Muscle layer of colon (tissue), 2 donors: ENCODE measurements at regions not wholly inside any gene's neighbourhood (a gene's known extent, or its start where the extent isn't known, plus 50 kb on each side); places are given as distances from the start of the nearest gene placed in this dataset.

Experiments
- H3K27ac ChIP-seq: one replicate; pipeline ENCODE4 v1.7.0; 2013; ENCODE audit warnings: low read depth, mild to moderate bottlenecking, low read length, moderate library complexity
- H3K27me3 ChIP-seq, 2 donors: one replicate each; pipeline ENCODE4 v1.7.0; 2013; ENCODE audit warnings: low read length in 2 of 2, mild to moderate bottlenecking in 2 of 2; ENCODE audit not compliant: insufficient read depth in 2 of 2, control insufficient read depth in 1 of 2
- H3K36me3 ChIP-seq: one replicate; pipeline ENCODE4 v1.7.0; 2013; ENCODE audit warnings: mild to moderate bottlenecking, low read length; ENCODE audit not compliant: insufficient read depth
- H3K4me1 ChIP-seq: one replicate; pipeline ENCODE4 v1.7.0; 2013; ENCODE audit warnings: mild to moderate bottlenecking, low read length; ENCODE audit not compliant: insufficient read depth
- H3K4me3 ChIP-seq, 2 donors: one replicate each; pipeline ENCODE4 v1.7.0; 2013; ENCODE audit warnings: low read length in 2 of 2, low read depth in 1 of 2, mild to moderate bottlenecking in 1 of 2, moderate library complexity in 1 of 2
- H3K9ac ChIP-seq: one replicate; pipeline ENCODE4 v1.7.0; 2013; ENCODE audit warnings: low read length
- H3K9me3 ChIP-seq: one replicate; pipeline ENCODE4 v1.7.0; 2013; ENCODE audit warnings: mild to moderate bottlenecking, low read length
- donor health status: abdominal sarcoma.
- donor health status: Adenocarcinoma of cecum.

DNA sequence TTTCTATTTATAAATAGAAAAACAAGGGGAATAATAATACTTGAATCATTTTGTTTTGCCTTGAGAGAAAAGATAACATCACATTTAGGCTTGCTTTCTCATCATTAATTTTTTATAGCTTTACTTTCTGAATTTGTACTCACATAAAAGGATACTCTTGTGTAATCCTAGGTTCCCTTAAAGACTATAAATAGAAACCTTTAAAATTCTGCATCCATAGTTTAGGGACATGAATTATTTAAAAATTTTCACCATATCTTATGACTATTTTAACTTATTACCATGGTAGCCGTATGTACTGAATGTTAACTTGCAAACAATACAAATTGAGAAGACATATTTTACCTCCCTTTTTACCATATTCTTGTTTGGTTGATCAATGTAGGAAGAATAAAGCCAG is 143.5 kb upstream of the CWC22 start:
- Histone ChIP-seq H3K36me3 (no peaks in the 10 kb centered on the region), H3K9me3 (no peaks in the 10 kb centered on the region), H3K27me3 (no peaks in the 10 kb centered on the region), H3K27ac (no peak overlapping the region), H3K9ac (no peak overlapping the region), H3K4me3 (no peak overlapping the region), H3K4me1 (no peaks in the 10 kb centered on the region)

DNA sequence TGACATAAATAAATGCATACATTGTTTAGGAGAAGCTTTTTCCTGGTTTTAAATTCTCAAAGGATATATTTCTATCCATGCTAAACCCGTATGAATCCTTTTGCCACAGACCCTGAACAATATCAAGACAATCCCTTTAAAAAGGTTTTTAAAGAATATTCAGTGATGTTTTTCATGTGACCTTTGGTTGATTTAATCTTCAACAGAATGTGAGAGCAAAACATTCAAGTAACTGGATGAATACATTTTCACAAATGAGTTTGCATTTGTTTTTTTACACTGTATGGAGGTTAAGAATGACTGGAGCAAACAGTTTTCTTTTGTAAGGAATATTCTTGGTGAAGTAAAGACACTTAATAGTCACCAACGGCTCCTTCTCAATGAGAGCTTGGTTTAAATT is 139.4 kb upstream of the CWC22 start:
- H3K36me3 ChIP-seq, result no peaks in the 10 kb centered on the region
- H3K9me3 ChIP-seq, result no peaks in the 10 kb centered on the region
- H3K27me3 ChIP-seq, result no peaks in the 10 kb centered on the region
- no peak overlapping the region for H3K27ac ChIP-seq
- no peak overlapping the region for H3K9ac ChIP-seq
- no peak overlapping the region for H3K4me3 ChIP-seq
- no peaks in the 10 kb centered on the region for H3K4me1 ChIP-seq

DNA sequence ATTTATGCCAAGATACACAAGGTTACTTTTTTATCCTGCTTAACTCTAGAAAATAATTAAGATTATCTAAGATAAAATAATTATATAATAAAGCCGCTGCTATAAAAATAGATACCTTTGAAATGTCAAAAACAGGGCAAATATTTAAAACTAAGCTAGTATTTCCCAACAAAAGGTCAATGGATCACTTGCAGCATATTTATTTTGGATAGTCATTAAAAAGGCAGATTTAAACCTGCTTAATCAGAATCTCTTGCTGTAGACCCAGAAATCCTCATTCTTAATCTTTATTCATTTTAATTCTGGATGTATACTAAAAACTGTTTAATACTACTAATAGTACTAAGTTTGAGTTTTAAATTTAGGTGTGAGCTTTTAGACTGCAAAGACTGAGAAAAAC is 139.0 kb upstream of the CWC22 start:
- Histone ChIP-seq H3K4me1 (no peaks in the 10 kb centered on the region), H3K9ac (no peak overlapping the region), H3K9me3 (no peaks in the 10 kb centered on the region), H3K4me3 (no peak overlapping the region), H3K36me3 (no peaks in the 10 kb centered on the region), H3K27me3 (no peaks in the 10 kb centered on the region), H3K27ac (no peak overlapping the region)

DNA sequence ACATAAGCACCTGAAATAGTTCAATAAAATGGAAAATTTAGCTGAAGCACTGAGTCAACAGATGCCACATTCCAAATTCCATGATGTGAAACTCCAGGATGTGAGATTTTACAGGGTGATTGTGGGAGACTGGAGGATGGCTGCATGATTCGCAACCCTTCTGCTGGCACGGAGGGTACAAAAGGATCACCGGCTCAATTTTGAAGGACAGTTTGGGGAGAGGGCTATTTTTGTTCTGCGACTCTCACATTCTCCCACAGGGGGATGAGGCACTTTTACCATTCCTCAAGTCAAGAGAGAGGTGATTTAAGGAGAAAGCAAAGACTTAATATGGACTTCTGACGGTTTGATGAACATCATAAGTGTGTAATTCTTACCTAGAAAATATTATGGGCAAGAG is 138.1 kb upstream of the CWC22 start:
- H3K4me1 ChIP-seq, result no peaks in the 10 kb centered on the region
- no peaks in the 10 kb centered on the region for H3K36me3 ChIP-seq
- H3K27ac ChIP-seq, result no peak overlapping the region
- no peaks in the 10 kb centered on the region for H3K9me3 ChIP-seq
- H3K9ac ChIP-seq, result no peak overlapping the region
- H3K4me3 ChIP-seq, result no peak overlapping the region
- no peaks in the 10 kb centered on the region for H3K27me3 ChIP-seq

DNA sequence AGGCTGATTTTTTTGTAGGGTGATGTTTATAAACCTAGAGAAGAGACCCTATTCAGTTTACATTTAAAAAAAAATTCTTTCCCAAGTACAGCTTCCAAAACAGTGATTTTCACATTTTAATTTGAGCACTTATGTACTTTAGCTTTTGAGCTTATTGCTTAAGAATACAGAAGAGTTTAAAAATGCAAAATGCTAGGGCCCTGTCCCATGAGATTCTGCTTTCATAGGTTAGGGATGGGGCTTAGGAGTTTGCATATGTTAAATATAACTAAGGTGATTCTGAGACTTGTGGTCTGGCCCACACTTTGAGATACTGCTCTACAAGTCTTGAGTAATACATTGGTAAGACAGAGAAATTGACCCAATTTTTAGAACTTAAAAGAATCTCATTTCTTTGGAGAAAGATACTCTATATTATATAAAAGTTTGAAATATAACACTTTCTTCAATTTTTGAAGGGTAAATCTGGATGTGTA is 137.3 kb upstream of the CWC22 start:
- H3K9me3 ChIP-seq, result no peaks in the 10 kb centered on the region
- H3K4me1 ChIP-seq, result no peaks in the 10 kb centered on the region
- no peaks in the 10 kb centered on the region for H3K27me3 ChIP-seq
- H3K36me3 ChIP-seq, result no peaks in the 10 kb centered on the region
- H3K9ac ChIP-seq, result no peak overlapping the region
- no peak overlapping the region for H3K4me3 ChIP-seq
- no peak overlapping the region for H3K27ac ChIP-seq

DNA sequence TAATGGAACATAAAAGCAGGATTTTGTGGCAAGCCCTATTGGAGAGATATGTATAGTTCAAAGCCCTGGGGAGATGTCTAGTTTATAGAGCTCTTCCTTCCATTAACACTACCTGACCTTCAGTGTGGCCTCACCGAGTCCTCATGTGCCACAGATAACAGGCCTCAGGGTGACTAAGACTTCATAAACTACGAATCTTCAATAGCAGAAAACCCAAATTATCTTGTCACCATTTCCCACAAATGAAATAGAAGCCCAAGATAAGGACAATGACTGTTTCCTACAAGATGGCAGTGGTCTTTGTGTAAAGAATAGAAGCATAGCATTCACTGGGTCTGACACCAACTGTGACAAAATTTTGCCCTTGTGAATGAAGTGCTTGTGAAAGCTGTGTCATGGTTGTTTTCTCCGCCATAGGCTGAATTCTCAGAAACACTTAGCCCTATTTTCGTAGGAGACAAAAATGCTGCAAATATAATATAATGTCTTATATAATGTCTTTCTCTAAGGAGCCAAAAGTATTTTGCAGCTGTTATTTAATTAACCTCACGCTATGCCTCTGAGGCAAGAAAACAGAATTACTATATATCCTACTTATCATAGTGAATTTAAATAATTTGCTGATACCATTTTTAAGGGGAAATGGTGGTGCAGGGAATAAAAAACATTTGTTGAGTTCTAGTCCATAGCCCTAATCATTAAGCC is 136.7 kb upstream of the CWC22 start:
- no peaks in the 10 kb centered on the region for H3K9me3 ChIP-seq
- no peak overlapping the region for H3K9ac ChIP-seq
- H3K4me3 ChIP-seq, result no peak overlapping the region
- H3K36me3 ChIP-seq, result no peaks in the 10 kb centered on the region
- no peak overlapping the region for H3K27ac ChIP-seq
- no peaks in the 10 kb centered on the region for H3K4me1 ChIP-seq
- H3K27me3 ChIP-seq, result no peaks in the 10 kb centered on the region

DNA sequence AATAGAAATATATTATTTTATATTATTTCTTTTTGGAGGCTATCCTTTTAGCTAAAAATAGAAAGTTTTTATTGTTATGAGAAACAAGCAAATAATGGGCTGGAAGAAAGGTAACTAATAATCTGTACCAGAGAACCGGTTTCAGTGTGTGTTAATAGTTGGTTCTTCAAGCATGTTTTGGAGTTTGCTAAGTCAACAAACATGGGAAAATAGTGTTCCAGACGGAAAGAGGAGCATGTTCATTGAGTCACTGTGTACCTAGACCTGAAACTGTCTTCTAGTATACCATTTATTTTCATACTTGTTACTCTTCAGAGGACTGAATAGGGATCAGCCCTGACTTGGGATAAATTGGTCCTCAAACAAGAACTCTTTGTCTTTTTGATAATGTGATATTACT is 134.5 kb upstream of the CWC22 start:
- H3K4me3 ChIP-seq, result no peak overlapping the region
- no peak overlapping the region for H3K9ac ChIP-seq
- H3K27ac ChIP-seq, result no peak overlapping the region
- no peaks in the 10 kb centered on the region for H3K9me3 ChIP-seq
- no peaks in the 10 kb centered on the region for H3K36me3 ChIP-seq
- H3K27me3 ChIP-seq, result no peaks in the 10 kb centered on the region
- H3K4me1 ChIP-seq, result no peaks in the 10 kb centered on the region

DNA sequence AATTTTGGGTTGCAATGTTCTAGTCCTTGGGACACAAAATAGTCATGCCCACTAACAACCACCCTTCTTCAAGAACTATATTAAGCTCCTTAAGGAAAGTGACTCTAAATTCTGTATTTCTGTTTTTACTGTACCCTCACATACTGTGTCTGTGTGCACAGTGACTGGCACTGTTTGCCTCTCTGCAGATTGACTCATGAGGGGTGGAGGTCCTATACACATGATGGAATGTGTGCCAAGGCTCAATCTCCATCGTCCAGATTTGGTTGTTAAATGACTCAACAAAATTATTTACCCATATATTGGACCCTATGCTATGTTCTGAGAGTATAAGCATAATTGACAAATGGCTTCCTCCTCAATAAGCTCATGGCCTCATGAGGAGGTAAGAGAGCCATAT is 126.6 kb upstream of the CWC22 start:
- Histone ChIP-seq H3K4me1 (no peaks in the 10 kb centered on the region), H3K36me3 (no peaks in the 10 kb centered on the region), H3K27ac (no peak overlapping the region), H3K9me3 (no peaks in the 10 kb centered on the region), H3K9ac (no peak overlapping the region), H3K4me3 (no peak overlapping the region), H3K27me3 (no peaks in the 10 kb centered on the region)

DNA sequence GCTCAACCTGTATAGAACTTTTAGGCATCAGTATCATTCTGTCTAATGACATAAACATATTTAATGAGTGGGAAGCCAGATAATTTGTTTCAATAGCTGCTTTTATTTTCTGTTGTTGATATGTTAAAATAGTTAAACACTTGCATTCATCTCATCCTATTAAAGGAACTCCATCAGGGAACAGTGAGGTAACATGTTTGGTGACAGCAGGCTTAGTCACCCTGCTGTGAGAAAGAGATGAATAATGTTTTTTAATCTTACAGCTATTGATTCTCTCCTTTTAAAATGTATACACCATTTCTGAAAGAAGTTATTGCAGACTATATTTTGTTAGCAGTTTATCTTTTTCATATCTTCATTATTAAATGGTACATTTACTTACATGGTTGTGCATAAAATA is 123.3 kb upstream of the CWC22 start:
- Histone ChIP-seq H3K4me1 (peaks cover under 1% of the 10 kb centered on the region), H3K9ac (no peak overlapping the region), H3K27ac (no peak overlapping the region), H3K9me3 (no peaks in the 10 kb centered on the region), H3K4me3 (no peak overlapping the region), H3K36me3 (no peaks in the 10 kb centered on the region), H3K27me3 (no peaks in the 10 kb centered on the region)

DNA sequence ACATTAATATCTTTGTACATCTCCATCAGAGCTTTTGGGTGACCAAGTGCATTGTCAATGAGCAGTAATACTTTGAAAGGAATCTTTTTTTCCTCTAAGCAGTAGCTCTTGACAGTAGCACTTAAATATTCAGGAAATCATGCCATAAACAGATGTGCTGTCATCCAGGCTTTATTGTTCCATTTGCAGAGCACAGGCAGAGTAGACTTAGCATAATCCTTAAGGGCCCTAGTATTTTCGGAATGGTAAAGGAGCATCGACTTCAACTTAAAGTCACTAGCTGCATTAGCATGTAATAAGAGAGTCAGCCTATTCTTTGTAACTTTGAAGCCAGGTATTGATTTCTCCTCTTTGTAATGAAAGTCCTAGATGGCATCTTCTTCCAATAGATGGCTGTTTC is 121.8 kb upstream of the CWC22 start:
- Histone ChIP-seq H3K9ac (no peak overlapping the region), H3K4me1 (peaks cover 6% of the 10 kb centered on the region), H3K27me3 (no peaks in the 10 kb centered on the region), H3K36me3 (no peaks in the 10 kb centered on the region), H3K27ac (no peak overlapping the region), H3K9me3 (no peaks in the 10 kb centered on the region), H3K4me3 (no peak overlapping the region)

DNA sequence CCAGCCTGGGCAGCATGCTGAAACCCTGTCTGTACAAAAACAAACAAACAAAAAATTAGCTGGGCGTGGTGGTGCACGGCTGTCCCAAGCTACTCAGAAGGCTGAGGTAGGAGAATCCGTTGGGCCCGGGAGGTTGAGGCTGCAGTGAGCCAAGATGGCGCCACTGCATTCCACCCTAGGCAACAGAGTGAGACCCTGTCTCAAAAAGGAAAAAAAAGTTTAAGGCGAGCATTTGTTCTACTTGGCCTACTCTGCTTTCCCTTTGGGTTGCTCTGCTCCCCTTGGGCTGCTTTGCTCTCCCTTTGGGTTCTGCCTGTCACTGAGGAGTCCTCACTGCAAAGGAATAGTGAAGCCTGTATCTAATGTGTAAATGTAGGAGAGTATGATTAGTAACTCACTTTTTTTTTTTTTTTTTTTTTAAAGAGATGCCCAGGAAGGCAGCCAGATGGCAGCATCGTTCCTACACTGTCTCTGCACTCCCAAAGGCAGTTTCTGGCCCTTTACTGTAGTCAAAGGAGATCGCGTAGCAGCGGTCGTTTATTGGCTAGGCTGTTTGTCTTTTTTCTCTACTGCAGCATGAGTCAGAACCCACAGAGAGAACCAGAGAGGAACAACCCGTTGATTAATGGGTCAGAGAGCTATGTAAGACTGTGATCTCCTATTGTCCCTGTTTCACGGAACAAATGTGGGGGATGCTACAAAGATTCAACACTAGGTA is 118.3 kb upstream of the CWC22 start:
- no peak overlapping the region for H3K9ac ChIP-seq
- H3K4me1 ChIP-seq, result peaks cover 6% of the 10 kb centered on the region
- H3K9me3 ChIP-seq, result no peaks in the 10 kb centered on the region
- no peaks in the 10 kb centered on the region for H3K36me3 ChIP-seq
- H3K4me3 ChIP-seq, result no peak overlapping the region
- no peaks in the 10 kb centered on the region for H3K27me3 ChIP-seq
- peak overlapping the region; percentile 31 for H3K27ac ChIP-seq
